AG04450 (cell line): ENCODE measurements at regions not wholly inside any gene's neighbourhood (a gene's known extent, or its start where the extent isn't known, plus 50 kb on each side); places are given as distances from the start of the nearest gene placed in this dataset.

Experiments used
- CTCF ChIA-PET: fragments of 300-600, 350-600 bp; formaldehyde crosslinking; extraction: SDS; loops from one replicate; lab custom pipeline; 2022; ENCODE audit warnings: antibody characterized with exemption, inconsistent platforms; lab: Charles Lee
- POLR2A ChIA-PET: fragments of 350-600 bp; formaldehyde crosslinking; extraction: SDS; loops from one replicate; lab custom pipeline; 2021; ENCODE audit warnings: antibody characterized with exemption, inconsistent platforms; lab: Yijun Ruan, JAX
- DNase-seq: peaks from one replicate; pipeline ENCODE4 v3.0.0-alpha.2; 2011; ENCODE audit warnings: low read depth, low spot score
- H3K27ac ChIP-seq: one replicate; pipeline ENCODE4 v1.5.1; 2012; ENCODE audit warnings: low read depth, low read length, control low read depth
- H3K27me3 ChIP-seq: one replicate; pipeline ENCODE4 v1.6.0; 2012; ENCODE audit warnings: low read length; ENCODE audit not compliant: control insufficient read depth, insufficient read depth
- H3K4me3 ChIP-seq: 2 replicates; pipeline ENCODE4 v1.5.1; 2011; ENCODE audit warnings: mild to moderate bottlenecking, low read depth, low read length, control low read depth
- H3K9me3 ChIP-seq: 2 replicates; pipeline ENCODE4 v1.5.1; 2012; ENCODE audit warnings: low read length; ENCODE audit not compliant: control insufficient read depth, insufficient read depth
- TF ChIP-seq, protein P1 (sequence below): IDR thresholded peaks from 2 replicates; pipeline ENCODE4 v1.5.1; 2011; ENCODE audit warnings: low read depth, low read length, control low read depth, inconsistent platforms

GRCh38 chr13:58531614-58532013, 900.1 kb downstream of the PCDH17 start:
- TF ChIP-seq, protein P1, sequence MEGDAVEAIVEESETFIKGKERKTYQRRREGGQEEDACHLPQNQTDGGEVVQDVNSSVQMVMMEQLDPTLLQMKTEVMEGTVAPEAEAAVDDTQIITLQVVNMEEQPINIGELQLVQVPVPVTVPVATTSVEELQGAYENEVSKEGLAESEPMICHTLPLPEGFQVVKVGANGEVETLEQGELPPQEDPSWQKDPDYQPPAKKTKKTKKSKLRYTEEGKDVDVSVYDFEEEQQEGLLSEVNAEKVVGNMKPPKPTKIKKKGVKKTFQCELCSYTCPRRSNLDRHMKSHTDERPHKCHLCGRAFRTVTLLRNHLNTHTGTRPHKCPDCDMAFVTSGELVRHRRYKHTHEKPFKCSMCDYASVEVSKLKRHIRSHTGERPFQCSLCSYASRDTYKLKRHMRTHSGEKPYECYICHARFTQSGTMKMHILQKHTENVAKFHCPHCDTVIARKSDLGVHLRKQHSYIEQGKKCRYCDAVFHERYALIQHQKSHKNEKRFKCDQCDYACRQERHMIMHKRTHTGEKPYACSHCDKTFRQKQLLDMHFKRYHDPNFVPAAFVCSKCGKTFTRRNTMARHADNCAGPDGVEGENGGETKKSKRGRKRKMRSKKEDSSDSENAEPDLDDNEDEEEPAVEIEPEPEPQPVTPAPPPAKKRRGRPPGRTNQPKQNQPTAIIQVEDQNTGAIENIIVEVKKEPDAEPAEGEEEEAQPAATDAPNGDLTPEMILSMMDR: no peak

DNA sequence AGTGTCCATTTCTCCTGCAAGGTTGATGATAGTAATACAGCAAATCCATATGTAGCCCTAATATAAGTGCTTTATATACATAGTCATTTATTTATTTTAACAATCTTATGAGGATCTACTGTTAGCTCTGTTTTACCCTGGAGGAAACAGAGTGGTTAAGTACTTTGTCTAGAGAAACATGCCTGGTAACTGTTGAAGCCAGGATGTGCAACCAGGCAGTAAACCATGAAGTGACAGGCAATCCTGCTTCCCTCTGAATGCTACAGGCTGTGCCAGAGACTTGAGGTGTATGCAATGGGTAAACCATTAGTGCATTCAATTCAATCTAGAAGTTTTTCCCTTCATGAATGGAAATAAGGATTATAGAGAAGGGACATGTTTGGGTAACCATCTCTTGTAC, 911.0 kb downstream of the PCDH17 start:
- ChIA-PET POLR2A (no interaction called here), CTCF (no interaction called here)
- H3K4me3 ChIP-seq: no peak overlapping the region
- H3K27me3 ChIP-seq: no peaks in the 10 kb centered on the region
- DNase-seq: no peak
- H3K9me3 ChIP-seq: peaks cover 3% of the 10 kb centered on the region; the same call in 1 of the 2 replicates
- no peak overlapping the region for H3K27ac ChIP-seq
- TF ChIP-seq, protein P1: no peak

More at GRCh38 chr13:58531614-58532013, 900.1 kb downstream of the PCDH17 start:
- Histone ChIP-seq H3K27ac (no peak overlapping the region), H3K9me3 (peaks cover 16% of the 10 kb centered on the region), H3K27me3 (no peaks in the 10 kb centered on the region), H3K4me3 (no peak overlapping the region)
- CTCF ChIA-PET: no interaction called here
- no peak for DNase-seq
- POLR2A ChIA-PET: no interaction called here

DNA sequence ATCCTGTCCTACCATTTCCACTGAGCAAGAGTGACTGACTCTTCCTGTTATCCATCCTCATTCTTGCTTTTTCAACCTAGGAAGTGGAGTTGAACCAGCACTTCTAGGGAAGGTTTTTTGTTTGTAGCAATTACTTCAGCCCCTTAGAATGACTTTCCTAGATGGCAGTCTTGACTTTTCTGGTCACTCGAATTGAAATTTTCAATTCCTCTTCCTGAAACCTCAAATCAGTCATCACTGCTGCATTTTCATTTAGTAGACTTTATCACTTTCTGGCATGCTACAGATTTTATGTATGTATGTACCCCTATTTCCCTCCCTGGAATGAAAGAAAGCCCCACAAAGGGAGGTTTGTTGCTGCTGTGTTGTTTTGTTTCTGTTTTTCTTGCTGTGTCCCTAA, 915.9 kb downstream of the PCDH17 start:
- H3K27me3 ChIP-seq: no peaks in the 10 kb centered on the region
- TF ChIP-seq, protein P1: no peak
- no peak overlapping the region for H3K4me3 ChIP-seq
- CTCF ChIA-PET: no interaction called here
- no peak for DNase-seq
- POLR2A ChIA-PET: no interaction called here
- H3K9me3 ChIP-seq: no peaks in the 10 kb centered on the region; the same call in 1 of the 2 replicates
- no peak overlapping the region for H3K27ac ChIP-seq

GRCh38 chr13:58566176-58566575, 934.6 kb downstream of the PCDH17 start:
- TF ChIP-seq, protein P1: no peak
- H3K27ac ChIP-seq: no peak overlapping the region
- CTCF ChIA-PET: no interaction called here
- no peaks in the 10 kb centered on the region for H3K27me3 ChIP-seq
- H3K9me3 ChIP-seq: no peaks in the 10 kb centered on the region
- DNase-seq: no peak
- H3K4me3 ChIP-seq: no peak overlapping the region
- POLR2A ChIA-PET: no interaction called here

- H3K27me3 ChIP-seq: no peaks in the 10 kb centered on the region
- H3K4me3 ChIP-seq: no peak overlapping the region
- DNase-seq: no peak
- ChIA-PET POLR2A (no interaction called here), CTCF (no interaction called here)
- H3K9me3 ChIP-seq: peaks cover 10% of the 10 kb centered on the region
- TF ChIP-seq, protein P1: no peak
- H3K27ac ChIP-seq: no peak overlapping the region
These were observed 942.2 kb downstream of the PCDH17 start for GRCh38 chr13:58573743-58574142.
